Endothelial cell of umbilical vein (primary cell): ENCODE measurements at regions not wholly inside any gene's neighbourhood (a gene's known extent, or its start where the extent isn't known, plus 50 kb on each side); places are given as distances from the start of the nearest gene placed in this dataset.
"Not testable (repeated sequence)": the region's sequence is repeated elsewhere in the genome, so short reads cannot be mapped to it uniquely, and the experiment has no call there.

Source experiments
- BruUV-seq: library from RNA; stranded (reverse); fragments of 400-500 nt; replicated peaks from 2 replicates; lab custom pipeline; 2021; lab: Mats Ljungman, UMichigan
- CTCF ChIA-PET: fragments of 300-600, 350-600 bp; sonication (Branson Sonifier 250); formaldehyde crosslinking; loops from one replicate; lab custom pipeline; 2021; ENCODE audit warnings: antibody characterized with exemption, inconsistent platforms; lab: Charles Lee
- POLR2A ChIA-PET: fragments of 300-600, 350-600 bp; sonication (Branson Sonifier 250); formaldehyde crosslinking; loops from one replicate; lab custom pipeline; 2021; ENCODE audit warnings: antibody characterized with exemption, inconsistent platforms; lab: Charles Lee
- DNase-seq: peaks from one replicate; pipeline ENCODE4 v3.0.0-alpha.2; 2011; ENCODE audit warnings: low read depth, low spot score
- FAIRE-seq: peaks from 2 replicates; lab custom pipeline; 2011; peaks lifted over from hg19 to GRCh38; lab: Jason Lieb, UNC
- H2AFZ ChIP-seq: 2 replicates; pipeline ENCODE4 v1.6.0; 2012; ENCODE audit warnings: low read depth, low read length, control low read depth, inconsistent platforms
- H3K27ac ChIP-seq: 2 replicates; pipeline ENCODE4 v1.5.1; 2011; ENCODE audit warnings: low read depth, mild to moderate bottlenecking, control low read depth, low read length, moderate library complexity; ENCODE audit not compliant: insufficient read depth
- H3K27me3 ChIP-seq, 2 experiments: 2 replicates each; pipeline versions ENCODE4 v1.6.0 to v1.6.1; 2011; ENCODE audit warnings: low read length in 2 of 2, mixed read lengths in 1 of 2; ENCODE audit not compliant: control insufficient read depth in 2 of 2, insufficient read depth in 2 of 2
- H3K36me3 ChIP-seq, 2 experiments: 2 replicates in 1 of 2; 3 replicates in 1 of 2; pipeline ENCODE4 v1.5.1; 2011; ENCODE audit warnings: low read length in 2 of 2, mild to moderate bottlenecking in 1 of 2, moderate library complexity in 1 of 2; ENCODE audit not compliant: control insufficient read depth in 2 of 2, insufficient read depth in 2 of 2; ENCODE audit errors: extremely low read depth in 1 of 2
- H3K4me1 ChIP-seq: 3 replicates; pipeline ENCODE4 v1.5.1; 2011; ENCODE audit warnings: mild to moderate bottlenecking, low read length; ENCODE audit not compliant: control insufficient read depth, insufficient read depth; ENCODE audit errors: extremely low read depth
- H3K4me2 ChIP-seq: 2 replicates; pipeline ENCODE4 v1.6.1; 2011; ENCODE audit warnings: low read length, control low read depth, mixed read lengths; ENCODE audit not compliant: insufficient read depth
- H3K4me3 ChIP-seq, 3 experiments: fragments of 200-600 bp in 1 of 3; sonication (generic), shearing (Covaris generic) in 1 of 3; replicated peaks in 1 of 3; 2 replicates each; pipeline ENCODE4 v1.5.1; 2011 to 2016; ENCODE audit warnings: control low read depth in 3 of 3, low read length in 3 of 3, mild to moderate bottlenecking in 2 of 3, inconsistent platforms in 1 of 3, low read depth in 1 of 3, moderate library complexity in 1 of 3; ENCODE audit not compliant: insufficient read depth in 1 of 3
- H3K79me2 ChIP-seq: 2 replicates; pipeline ENCODE4 v1.6.0; 2012; ENCODE audit warnings: low read length, inconsistent platforms; ENCODE audit not compliant: control insufficient read depth, insufficient read depth
- H3K9ac ChIP-seq: replicated peaks from 2 replicates; pipeline ENCODE3; 2011; ENCODE audit warnings: low read length, control low read depth; ENCODE audit not compliant: insufficient read depth; ENCODE audit errors: extremely low read depth
- H3K9me1 ChIP-seq: replicated peaks from 3 replicates; pipeline ENCODE4 v1.6.0; 2011; ENCODE audit warnings: mild to moderate bottlenecking, low read length; ENCODE audit not compliant: control insufficient read depth, insufficient read depth; ENCODE audit errors: extremely low read depth
- H3K9me3 ChIP-seq: replicated peaks from 2 replicates; pipeline ENCODE4 v1.5.1; 2012; ENCODE audit warnings: low read length, inconsistent platforms; ENCODE audit not compliant: control insufficient read depth, insufficient read depth
- H4K20me1 ChIP-seq: replicated peaks from 2 replicates; pipeline ENCODE3; 2011; ENCODE audit warnings: mild to moderate bottlenecking, low read length; ENCODE audit not compliant: control insufficient read depth, insufficient read depth; ENCODE audit errors: extremely low read depth
- EZH2 ChIP-seq: IDR thresholded peaks from 2 replicates; pipeline ENCODE4 v1.6.1; 2012; ENCODE audit warnings: borderline replicate concordance, low read depth, mild to moderate bottlenecking, moderate library complexity, low read length, inconsistent platforms; ENCODE audit not compliant: severe bottlenecking
- FOS ChIP-seq: IDR thresholded peaks from 2 replicates; pipeline ENCODE4 v1.6.1; 2011; ENCODE audit warnings: mild to moderate bottlenecking, low read length, moderate library complexity, borderline replicate concordance; ENCODE audit not compliant: insufficient read depth
- GATA2 ChIP-seq: IDR thresholded peaks from 2 replicates; pipeline ENCODE4 v1.7.0; 2011; ENCODE audit warnings: low read depth, mild to moderate bottlenecking, moderate library complexity, mixed read lengths, low read length; ENCODE audit not compliant: insufficient read length, insufficient read depth
- JUN ChIP-seq: IDR thresholded peaks from 2 replicates; pipeline ENCODE4 v1.6.1; 2011; ENCODE audit warnings: borderline replicate concordance, low read depth; ENCODE audit not compliant: insufficient read length, insufficient read depth
- MAX ChIP-seq: IDR thresholded peaks from 2 replicates; pipeline ENCODE4 v1.6.1; 2011; ENCODE audit not compliant: insufficient read depth, insufficient read length
- MYC ChIP-seq: IDR thresholded peaks from one replicate; pipeline ENCODE4 v1.6.1; 2011; ENCODE audit warnings: mild to moderate bottlenecking, low read depth, low read length
- POLR2A ChIP-seq: IDR thresholded peaks from 2 replicates; pipeline ENCODE4 v1.6.1; 2012; ENCODE audit warnings: low read depth, mild to moderate bottlenecking, control low read depth, low read length
- POLR2AphosphoS5 ChIP-seq: IDR thresholded peaks from 2 replicates; pipeline ENCODE4 v1.6.1; 2012; ENCODE audit warnings: low read depth, mild to moderate bottlenecking, control low read depth, low read length, moderate library complexity; ENCODE audit not compliant: insufficient read depth
- dilution Hi-C: fragments of 300-500 bp; cut with MboI; formaldehyde crosslinking; loops from one replicate; pipeline ENCODE4 v1.15.0; 2019; ENCODE audit warnings: low sequenced_read_pairs; ENCODE audit not compliant: extremely low pct_ligation_motif_present
- intact Hi-C: fragments of 100-400 bp; cut with micrococcal nuclease; formaldehyde crosslinking; loops from one replicate; pipeline ENCODE4 v1.10.0; 2022
- TF ChIP-seq, protein P1 (sequence below), 2 donors: IDR thresholded peaks; 1 replicate in 1 of 2; 2 replicates in 1 of 2; pipeline ENCODE4 v1.5.1; 2011; ENCODE audit warnings: low read length in 2 of 2, mild to moderate bottlenecking in 2 of 2, moderate library complexity in 2 of 2, control low read depth in 1 of 2, inconsistent platforms in 1 of 2, low read depth in 1 of 2; ENCODE audit not compliant: insufficient read depth in 1 of 2; ENCODE audit errors: extremely low read depth in 1 of 2

DNA sequence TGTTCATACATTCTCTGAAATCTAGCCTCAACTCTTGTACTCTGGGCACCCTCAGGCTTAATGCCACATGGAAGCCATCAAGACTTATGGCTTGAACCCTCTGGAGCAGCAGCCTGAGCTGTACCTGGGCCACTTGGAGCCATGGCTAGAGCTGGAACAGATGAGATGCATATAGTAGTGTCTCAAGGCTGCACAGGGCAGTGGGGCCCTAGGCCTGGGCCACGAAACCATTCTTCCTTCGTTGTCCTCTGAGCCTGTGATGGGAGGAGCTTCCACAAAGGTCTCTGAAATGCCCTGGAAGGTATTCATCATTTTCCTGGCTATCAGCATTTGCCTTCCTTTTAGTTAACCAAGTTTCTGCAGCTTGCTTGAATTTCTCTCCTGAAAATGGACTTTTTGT is 1427.2 kb upstream of the PCDH10 start:
- Histone ChIP-seq H3K4me1 (no peaks in the 10 kb centered on the region), H3K36me3 (no peaks in the 10 kb centered on the region), H3K9me3 (no peaks in the 10 kb centered on the region), H2AFZ (no peak overlapping the region), H3K4me2 (no peak overlapping the region), H3K9ac (no peak overlapping the region), H3K4me3 (no peak overlapping the region), H3K9me1 (no peaks in the 10 kb centered on the region), H4K20me1 (no peaks in the 10 kb centered on the region), H3K27ac (no peak overlapping the region), H3K79me2 (no peaks in the 10 kb centered on the region), H3K27me3 (no peaks in the 10 kb centered on the region)
- CTCF ChIA-PET = no interaction called here
- no peak for FAIRE-seq
- intact Hi-C loops (no loop called here), dilution Hi-C loops (no loop called here)
- POLR2A ChIA-PET = no interaction called here
- DNase-seq = no peak
- no TSS peak for BruUV-seq
- TF ChIP-seq EZH2 = no peak
- TF ChIP-seq FOS = no peak
- no peak for TF ChIP-seq JUN
- TF ChIP-seq POLR2A = no peak
- TF ChIP-seq GATA2 = no peak
- TF ChIP-seq POLR2AphosphoS5 = no peak
- TF ChIP-seq MYC = no peak
- no peak for TF ChIP-seq MAX
- TF ChIP-seq, protein P1, sequence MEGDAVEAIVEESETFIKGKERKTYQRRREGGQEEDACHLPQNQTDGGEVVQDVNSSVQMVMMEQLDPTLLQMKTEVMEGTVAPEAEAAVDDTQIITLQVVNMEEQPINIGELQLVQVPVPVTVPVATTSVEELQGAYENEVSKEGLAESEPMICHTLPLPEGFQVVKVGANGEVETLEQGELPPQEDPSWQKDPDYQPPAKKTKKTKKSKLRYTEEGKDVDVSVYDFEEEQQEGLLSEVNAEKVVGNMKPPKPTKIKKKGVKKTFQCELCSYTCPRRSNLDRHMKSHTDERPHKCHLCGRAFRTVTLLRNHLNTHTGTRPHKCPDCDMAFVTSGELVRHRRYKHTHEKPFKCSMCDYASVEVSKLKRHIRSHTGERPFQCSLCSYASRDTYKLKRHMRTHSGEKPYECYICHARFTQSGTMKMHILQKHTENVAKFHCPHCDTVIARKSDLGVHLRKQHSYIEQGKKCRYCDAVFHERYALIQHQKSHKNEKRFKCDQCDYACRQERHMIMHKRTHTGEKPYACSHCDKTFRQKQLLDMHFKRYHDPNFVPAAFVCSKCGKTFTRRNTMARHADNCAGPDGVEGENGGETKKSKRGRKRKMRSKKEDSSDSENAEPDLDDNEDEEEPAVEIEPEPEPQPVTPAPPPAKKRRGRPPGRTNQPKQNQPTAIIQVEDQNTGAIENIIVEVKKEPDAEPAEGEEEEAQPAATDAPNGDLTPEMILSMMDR (IDR thresholded peaks at IDR 0.05; ENCODE audit: extremely low read depth in 1 of 2, insufficient read depth in 1 of 2, low read depth in 1 of 2, low read length in 2 of 2) = no peak

GRCh38 chr4:131723069-131723468 is 1426.0 kb upstream of the PCDH10 start:
- H3K4me2 ChIP-seq, H3K79me2 ChIP-seq, H2AFZ ChIP-seq, H3K27ac ChIP-seq, POLR2A ChIA-PET, H3K9me3 ChIP-seq, H4K20me1 ChIP-seq, dilution Hi-C loops, FAIRE-seq, H3K36me3 ChIP-seq, H3K9me1 ChIP-seq, H3K4me1 ChIP-seq, intact Hi-C loops, DNase-seq, H3K9ac ChIP-seq, BruUV-seq, CTCF ChIA-PET, H3K4me3 ChIP-seq, H3K27me3 ChIP-seq: not testable (repeated sequence)

- H3K9me3 ChIP-seq, H3K79me2 ChIP-seq, BruUV-seq, H3K4me1 ChIP-seq, dilution Hi-C loops, intact Hi-C loops, POLR2A ChIA-PET, H3K27me3 ChIP-seq, H3K4me2 ChIP-seq, CTCF ChIA-PET, H2AFZ ChIP-seq, H3K27ac ChIP-seq, H3K36me3 ChIP-seq, H3K9ac ChIP-seq, H3K9me1 ChIP-seq, H4K20me1 ChIP-seq: not testable (repeated sequence)
- DNase-seq (peak; percentile 79), FAIRE-seq (peak; percentile 4)
- peak overlapping the region in 1 of 3 experiments; percentile 27 for H3K4me3 ChIP-seq
Observed at GRCh38 chr4:131724847-131725246, 1424.2 kb upstream of the PCDH10 start.
